Neural progenitor cell (in vitro differentiated cells): ENCODE measurements at regions not wholly inside any gene's neighbourhood (a gene's known extent, or its start where the extent isn't known, plus 50 kb on each side); places are given as distances from the start of the nearest gene placed in this dataset.

ENCODE experiments used
- EZH2 ChIP-seq: fragments of 200-600 bp; sonication (generic); IDR thresholded peaks from 2 replicates; pipeline ENCODE4 v1.6.1; 2017; ENCODE audit warnings: antibody characterized with exemption, mild to moderate bottlenecking, moderate library complexity
- TF ChIP-seq, protein P1 (sequence below): fragments of 200-600 bp; sonication (generic); IDR thresholded peaks from 2 replicates; pipeline ENCODE4 v1.5.1; 2017; ENCODE audit warnings: antibody characterized with exemption, mild to moderate bottlenecking

DNA sequence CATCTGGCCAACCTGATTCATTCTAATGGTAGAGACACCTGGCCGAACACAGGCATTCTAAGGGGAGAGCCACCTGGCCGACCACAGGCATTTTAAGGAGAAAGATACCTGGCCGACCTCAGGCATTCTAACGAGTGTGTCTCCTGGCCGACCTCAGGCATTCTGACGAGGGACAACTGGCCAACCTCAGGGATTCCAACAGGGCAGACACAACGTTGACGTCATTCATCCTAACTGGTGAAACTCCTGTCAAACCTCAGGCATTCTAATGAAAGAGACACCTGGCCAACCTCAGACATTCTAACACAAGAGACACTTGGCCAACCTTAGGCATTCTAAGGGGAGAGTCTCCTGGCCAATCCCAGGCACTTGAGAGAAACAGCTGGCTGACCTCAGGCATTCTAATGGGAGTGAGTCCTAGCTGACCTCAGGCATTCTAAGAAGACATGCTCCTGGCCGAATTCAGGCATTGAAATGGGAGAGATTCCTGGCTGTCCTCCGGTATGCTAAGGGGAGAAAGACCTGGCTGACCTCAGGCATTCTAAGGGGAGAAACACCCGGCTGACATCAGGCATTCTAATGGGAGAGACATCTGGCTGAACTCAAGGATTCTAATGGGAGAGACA lies 1352.5 kb downstream of the UQCRFS1 start:
- TF ChIP-seq EZH2 = no peak
- TF ChIP-seq, protein P1, sequence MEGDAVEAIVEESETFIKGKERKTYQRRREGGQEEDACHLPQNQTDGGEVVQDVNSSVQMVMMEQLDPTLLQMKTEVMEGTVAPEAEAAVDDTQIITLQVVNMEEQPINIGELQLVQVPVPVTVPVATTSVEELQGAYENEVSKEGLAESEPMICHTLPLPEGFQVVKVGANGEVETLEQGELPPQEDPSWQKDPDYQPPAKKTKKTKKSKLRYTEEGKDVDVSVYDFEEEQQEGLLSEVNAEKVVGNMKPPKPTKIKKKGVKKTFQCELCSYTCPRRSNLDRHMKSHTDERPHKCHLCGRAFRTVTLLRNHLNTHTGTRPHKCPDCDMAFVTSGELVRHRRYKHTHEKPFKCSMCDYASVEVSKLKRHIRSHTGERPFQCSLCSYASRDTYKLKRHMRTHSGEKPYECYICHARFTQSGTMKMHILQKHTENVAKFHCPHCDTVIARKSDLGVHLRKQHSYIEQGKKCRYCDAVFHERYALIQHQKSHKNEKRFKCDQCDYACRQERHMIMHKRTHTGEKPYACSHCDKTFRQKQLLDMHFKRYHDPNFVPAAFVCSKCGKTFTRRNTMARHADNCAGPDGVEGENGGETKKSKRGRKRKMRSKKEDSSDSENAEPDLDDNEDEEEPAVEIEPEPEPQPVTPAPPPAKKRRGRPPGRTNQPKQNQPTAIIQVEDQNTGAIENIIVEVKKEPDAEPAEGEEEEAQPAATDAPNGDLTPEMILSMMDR = no peak
